ENCODE measurements at regions not wholly inside any gene's neighbourhood (a gene's known extent, or its start where the extent isn't known, plus 50 kb on each side); places are given as distances from the start of the nearest gene placed in this dataset.

DNA sequence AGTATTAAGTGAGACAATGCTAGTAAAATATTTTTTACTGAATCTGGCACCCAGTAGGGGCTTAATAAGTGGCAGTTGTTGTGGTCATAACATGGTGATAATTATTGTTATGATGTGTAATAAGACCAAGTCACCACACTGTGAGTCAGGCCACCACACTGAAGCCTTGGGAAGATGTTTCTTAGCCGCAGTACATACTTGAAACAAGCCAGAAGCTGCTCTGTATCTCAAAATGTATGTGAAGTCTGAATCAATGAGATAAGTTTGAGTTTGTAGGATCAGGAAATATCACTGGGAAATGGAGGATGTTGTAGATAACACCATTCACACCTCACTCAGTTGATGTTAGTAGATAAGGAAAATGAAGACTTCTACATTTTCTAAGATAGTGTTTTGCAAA, 51.3 kb upstream of the PTPN3 start:
- TF ChIP-seq, protein P1, sequence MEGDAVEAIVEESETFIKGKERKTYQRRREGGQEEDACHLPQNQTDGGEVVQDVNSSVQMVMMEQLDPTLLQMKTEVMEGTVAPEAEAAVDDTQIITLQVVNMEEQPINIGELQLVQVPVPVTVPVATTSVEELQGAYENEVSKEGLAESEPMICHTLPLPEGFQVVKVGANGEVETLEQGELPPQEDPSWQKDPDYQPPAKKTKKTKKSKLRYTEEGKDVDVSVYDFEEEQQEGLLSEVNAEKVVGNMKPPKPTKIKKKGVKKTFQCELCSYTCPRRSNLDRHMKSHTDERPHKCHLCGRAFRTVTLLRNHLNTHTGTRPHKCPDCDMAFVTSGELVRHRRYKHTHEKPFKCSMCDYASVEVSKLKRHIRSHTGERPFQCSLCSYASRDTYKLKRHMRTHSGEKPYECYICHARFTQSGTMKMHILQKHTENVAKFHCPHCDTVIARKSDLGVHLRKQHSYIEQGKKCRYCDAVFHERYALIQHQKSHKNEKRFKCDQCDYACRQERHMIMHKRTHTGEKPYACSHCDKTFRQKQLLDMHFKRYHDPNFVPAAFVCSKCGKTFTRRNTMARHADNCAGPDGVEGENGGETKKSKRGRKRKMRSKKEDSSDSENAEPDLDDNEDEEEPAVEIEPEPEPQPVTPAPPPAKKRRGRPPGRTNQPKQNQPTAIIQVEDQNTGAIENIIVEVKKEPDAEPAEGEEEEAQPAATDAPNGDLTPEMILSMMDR (IDR thresholded peaks at IDR 0.05) = no peak
- TF ChIP-seq POLR2A (IDR thresholded peaks at IDR 0.05) = no peak
